ENCODE measurements at regions not wholly inside any gene's neighbourhood (a gene's known extent, or its start where the extent isn't known, plus 50 kb on each side); places are given as distances from the start of the nearest gene placed in this dataset.

- Histone ChIP-seq H3K27ac (no peak overlapping the region), H3K4me3 (no peak overlapping the region), H3K9me3 (no peaks in the 10 kb centered on the region), H3K4me1 (no peaks in the 10 kb centered on the region), H3K36me3 (no peaks in the 10 kb centered on the region), H3K27me3 (no peaks in the 10 kb centered on the region)
- no peak for DNase-seq (ENCODE audit: extremely low spot score in 2 of 2)
- TF ChIP-seq CTCF (IDR thresholded peaks at IDR 0.05) (no peak), POLR2A (IDR thresholded peaks at IDR 0.05) (no peak), POLR2AphosphoS5 (IDR thresholded peaks at IDR 0.05; ENCODE audit: insufficient read depth in 1 of 2, low read depth in 1 of 2) (no peak)
- intact Hi-C loops (cut with DNase I) = no loop called here
Observed at GRCh38 chr4:115428455-115428854, 315.0 kb upstream of the NDST4 start.

- intact Hi-C loops (cut with DNase I) = no loop called here
- Histone ChIP-seq H3K27ac (no peak overlapping the region), H3K4me3 (no peak overlapping the region), H3K4me1 (no peaks in the 10 kb centered on the region), H3K27me3 (no peaks in the 10 kb centered on the region), H3K36me3 (no peaks in the 10 kb centered on the region), H3K9me3 (no peaks in the 10 kb centered on the region)
- DNase-seq (ENCODE audit: extremely low spot score in 2 of 2) = no peak
- TF ChIP-seq POLR2AphosphoS5 (IDR thresholded peaks at IDR 0.05; ENCODE audit: insufficient read depth in 1 of 2, low read depth in 1 of 2) (no peak), CTCF (IDR thresholded peaks at IDR 0.05) (no peak), POLR2A (IDR thresholded peaks at IDR 0.05) (no peak)
Observed at GRCh38 chr4:115424852-115425251, 311.4 kb upstream of the NDST4 start.

- H3K4me1 ChIP-seq = no peaks in the 10 kb centered on the region
- no peak for DNase-seq (ENCODE audit: extremely low spot score in 2 of 2)
- no peak overlapping the region for H3K4me3 ChIP-seq
- no peaks in the 10 kb centered on the region for H3K27me3 ChIP-seq
- TF ChIP-seq POLR2AphosphoS5 (IDR thresholded peaks at IDR 0.05; ENCODE audit: insufficient read depth in 1 of 2, low read depth in 1 of 2) (no peak), POLR2A (IDR thresholded peaks at IDR 0.05) (no peak), CTCF (IDR thresholded peaks at IDR 0.05) (no peak)
- H3K36me3 ChIP-seq = no peaks in the 10 kb centered on the region
- H3K27ac ChIP-seq = no peak overlapping the region
- intact Hi-C loops (cut with DNase I) = no loop called here
- H3K9me3 ChIP-seq = no peaks in the 10 kb centered on the region
Observed at GRCh38 chr4:115418635-115419396, 305.4 kb upstream of the NDST4 start.

GRCh38 chr4:115396034-115396433, 282.6 kb upstream of the NDST4 start:
- H3K9me3 ChIP-seq = no peaks in the 10 kb centered on the region
- no peaks in the 10 kb centered on the region for H3K36me3 ChIP-seq
- no peaks in the 10 kb centered on the region for H3K4me1 ChIP-seq
- DNase-seq (ENCODE audit: extremely low spot score in 2 of 2) = no peak
- H3K4me3 ChIP-seq = no peak overlapping the region
- no peaks in the 10 kb centered on the region for H3K27me3 ChIP-seq
- intact Hi-C loops (cut with DNase I) = no loop called here
- TF ChIP-seq POLR2A (IDR thresholded peaks at IDR 0.05) = no peak
- TF ChIP-seq POLR2AphosphoS5 (IDR thresholded peaks at IDR 0.05; ENCODE audit: insufficient read depth in 1 of 2, low read depth in 1 of 2) = no peak
- no peak for TF ChIP-seq CTCF (IDR thresholded peaks at IDR 0.05)
- no peak overlapping the region for H3K27ac ChIP-seq

- no peak for TF ChIP-seq CTCF (IDR thresholded peaks at IDR 0.05)
- H3K27me3 ChIP-seq = no peaks in the 10 kb centered on the region
- no peaks in the 10 kb centered on the region for H3K36me3 ChIP-seq
- H3K4me3 ChIP-seq = no peak overlapping the region
- no peak for DNase-seq (ENCODE audit: extremely low spot score in 2 of 2)
- no peaks in the 10 kb centered on the region for H3K4me1 ChIP-seq
- intact Hi-C loops (cut with DNase I) = no loop called here
- H3K9me3 ChIP-seq = no peaks in the 10 kb centered on the region
- H3K27ac ChIP-seq = no peak overlapping the region
Observed at GRCh38 chr4:115376866-115377265, 263.4 kb upstream of the NDST4 start.

All from vagina (tissue), 2 donors.